ENCODE measurements at regions not wholly inside any gene's neighbourhood (a gene's known extent, or its start where the extent isn't known, plus 50 kb on each side); places are given as distances from the start of the nearest gene placed in this dataset.

- peaks cover 17 to 32% of the 10 kb centered on the region in 2 donors for H3K4me1 ChIP-seq (replicated peaks in 1 of 2)
- WGBS, 10 experiments, result 40 to 100% (median 79%) methylated on average over 1 to 15 of the region's 21 CpGs
- no peak overlapping the region for H3K27ac ChIP-seq
- H3K4me3 ChIP-seq, result no peak overlapping the region
- ATAC-seq (replicated peaks in 6 of 8), result no peak
- in situ Hi-C loops (cut with MboI; ENCODE audit: low pct_unique_long_range_greater_than_20kb in 2 of 9, low sequenced_read_pairs in 9 of 9, unreplicated experiment in 9 of 9), result loop anchor here in 1 of 9 experiments (25.0 kb wide), 1 partner anchor 160 kb away; the partner anchor contains the start of gene IER5L
Measured at GRCh38 chr9:129347316-129348120, 169.5 kb upstream of the IER5L start.

GRCh38 chr9:129346046-129346445 is 168.0 kb upstream of the IER5L start:
- no peak overlapping the region for H3K4me3 ChIP-seq
- peaks cover 12 to 33% of the 10 kb centered on the region in 2 donors for H3K4me1 ChIP-seq (replicated peaks in 1 of 2)
- H3K27ac ChIP-seq, result no peak overlapping the region
- ATAC-seq (replicated peaks in 6 of 8), result no peak
- 91 to 100% (median 98%) methylated on average over 1 to 7 of the region's 8 CpGs; no CpG with 5 or more reads in 4 of the 10 experiments for WGBS, 10 experiments
- in situ Hi-C loops (cut with MboI; ENCODE audit: low pct_unique_long_range_greater_than_20kb in 2 of 9, low sequenced_read_pairs in 9 of 9, unreplicated experiment in 9 of 9), result loop anchor here in 1 of 9 experiments (25.0 kb wide), 1 partner anchor 159 kb away; the partner anchor contains the start of gene IER5L

- Histone ChIP-seq H3K4me3 (no peak overlapping the region), H3K27ac (no peak overlapping the region), H3K4me1 (replicated peaks in 1 of 2) (peaks cover 12 to 28% of the 10 kb centered on the region in 2 donors)
- in situ Hi-C loops (cut with MboI; ENCODE audit: low pct_unique_long_range_greater_than_20kb in 2 of 9, low sequenced_read_pairs in 9 of 9, unreplicated experiment in 9 of 9), result loop anchor here in 1 of 9 experiments (25.0 kb wide), 1 partner anchor 158 kb away; the partner anchor contains the start of gene IER5L
- WGBS, 10 experiments, result 61 to 100% (median 90%) methylated on average over 1 to 10 of the region's 11 CpGs
- no peak for ATAC-seq (replicated peaks in 6 of 8)
Measured at GRCh38 chr9:129344641-129345495, 166.8 kb upstream of the IER5L start.

- Histone ChIP-seq H3K4me1 (replicated peaks in 1 of 2) (peaks cover 18 to 36% of the 10 kb centered on the region in 2 donors), H3K4me3 (no peak overlapping the region), H3K27ac (peak overlapping the region in 1 of 2 donors; percentile 47)
- peak in 6 of 8 experiments; percentile 12 to 60 (median 44) for ATAC-seq (replicated peaks in 6 of 8)
- 40 to 100% (median 83%) methylated on average over 2 to 11 of the region's 28 CpGs for WGBS, 10 experiments
- in situ Hi-C loops (cut with MboI; ENCODE audit: low pct_unique_long_range_greater_than_20kb in 2 of 9, low sequenced_read_pairs in 9 of 9, unreplicated experiment in 9 of 9), result loop anchor here in 1 of 9 experiments (25.0 kb wide), 1 partner anchor 156 kb away; the partner anchor contains the start of gene IER5L
Measured at GRCh38 chr9:129343424-129344375, 165.6 kb upstream of the IER5L start.

- in situ Hi-C loops (cut with MboI; ENCODE audit: low pct_unique_long_range_greater_than_20kb in 2 of 9, low sequenced_read_pairs in 9 of 9, unreplicated experiment in 9 of 9), result loop anchor here in 1 of 9 experiments (25.0 kb wide), 1 partner anchor 156 kb away; the partner anchor contains the start of gene IER5L
- peaks cover 20 to 41% of the 10 kb centered on the region in 2 donors for H3K4me1 ChIP-seq (replicated peaks in 1 of 2)
- H3K4me3 ChIP-seq, result no peak overlapping the region
- no peak for ATAC-seq (replicated peaks in 6 of 8)
- WGBS, 10 experiments, result 71 to 100% (median 83%) methylated on average over 1 to 9 of the region's 16 CpGs; no CpG with 5 or more reads in 2 of the 10 experiments
- peak overlapping the region in 1 of 2 donors; percentile 47 for H3K27ac ChIP-seq
Measured at GRCh38 chr9:129342591-129343423, 164.7 kb upstream of the IER5L start.

GRCh38 chr9:129341987-129342348 is 163.9 kb upstream of the IER5L start:
- Histone ChIP-seq H3K27ac (peak overlapping the region in 1 of 2 donors; percentile 65), H3K4me1 (replicated peaks in 1 of 2) (peaks cover 27 to 50% of the 10 kb centered on the region in 2 donors), H3K4me3 (no peak overlapping the region)
- WGBS, 10 experiments, result 90 to 100% (median 100%) methylated on average over 1 to 6 of the region's 8 CpGs; no CpG with 5 or more reads in 3 of the 10 experiments
- ATAC-seq (replicated peaks in 6 of 8), result no peak
- in situ Hi-C loops (cut with MboI; ENCODE audit: low pct_unique_long_range_greater_than_20kb in 2 of 9, low sequenced_read_pairs in 9 of 9, unreplicated experiment in 9 of 9), result loop anchor here in 1 of 9 experiments (25.0 kb wide), 1 partner anchor 155 kb away; the partner anchor contains the start of gene IER5L

GRCh38 chr9:129341171-129341986 is 163.3 kb upstream of the IER5L start:
- Histone ChIP-seq H3K4me3 (no peak overlapping the region), H3K27ac (peak overlapping the region in 1 of 2 donors; percentile 65), H3K4me1 (replicated peaks in 1 of 2) (peaks cover 30 to 52% of the 10 kb centered on the region in 2 donors)
- in situ Hi-C loops (cut with MboI; ENCODE audit: low pct_unique_long_range_greater_than_20kb in 2 of 9, low sequenced_read_pairs in 9 of 9, unreplicated experiment in 9 of 9), result loop anchor here in 1 of 9 experiments (25.0 kb wide), 1 partner anchor 154 kb away; the partner anchor contains the start of gene IER5L
- peak in 4 of 8 experiments; percentile 18 to 52 (median 38) for ATAC-seq (replicated peaks in 6 of 8)
- WGBS, 10 experiments, result 33 to 80% (median 52%) methylated on average over 1 to 6 of the region's 30 CpGs; no CpG with 5 or more reads in 6 of the 10 experiments

- 57 to 100% (median 82%) methylated on average over 1 to 7 of the region's 15 CpGs; no CpG with 5 or more reads in 6 of the 10 experiments for WGBS, 10 experiments
Measured at GRCh38 chr9:129340427-129341170, 162.5 kb upstream of the IER5L start.

GRCh38 chr9:129339539-129340157 is 161.6 kb upstream of the IER5L start:
- H3K4me1 ChIP-seq (replicated peaks in 1 of 2), result peaks cover 39 to 67% of the 10 kb centered on the region in 2 donors
- in situ Hi-C loops (cut with MboI; ENCODE audit: low pct_unique_long_range_greater_than_20kb in 2 of 9, low sequenced_read_pairs in 9 of 9, unreplicated experiment in 9 of 9), result loop anchor here in 1 of 9 experiments (25.0 kb wide), 1 partner anchor 152 kb away; the partner anchor contains the start of gene IER5L
- 87 to 100% (median 100%) methylated on average over 1 to 3 of the region's 3 CpGs; no CpG with 5 or more reads in 3 of the 10 experiments for WGBS, 10 experiments
- H3K27ac ChIP-seq, result no peak overlapping the region
- no peak overlapping the region for H3K4me3 ChIP-seq
- no peak for ATAC-seq (replicated peaks in 6 of 8)

More at GRCh38 chr9:129340427-129341170, 162.5 kb upstream of the IER5L start:
- H3K4me3 ChIP-seq, result no peak overlapping the region
- in situ Hi-C loops (cut with MboI; ENCODE audit: low pct_unique_long_range_greater_than_20kb in 2 of 9, low sequenced_read_pairs in 9 of 9, unreplicated experiment in 9 of 9), result loop anchor here in 1 of 9 experiments (25.0 kb wide), 1 partner anchor 153 kb away; the partner anchor contains the start of gene IER5L
- no peak for ATAC-seq (replicated peaks in 6 of 8)
- H3K27ac ChIP-seq, result peak overlapping the region in 1 of 2 donors; percentile 65
- peaks cover 33 to 58% of the 10 kb centered on the region in 2 donors for H3K4me1 ChIP-seq (replicated peaks in 1 of 2)

All from motor neuron (in vitro differentiated cells).